ENCODE measurements at regions not wholly inside any gene's neighbourhood (a gene's known extent, or its start where the extent isn't known, plus 50 kb on each side); places are given as distances from the start of the nearest gene placed in this dataset.

DNA sequence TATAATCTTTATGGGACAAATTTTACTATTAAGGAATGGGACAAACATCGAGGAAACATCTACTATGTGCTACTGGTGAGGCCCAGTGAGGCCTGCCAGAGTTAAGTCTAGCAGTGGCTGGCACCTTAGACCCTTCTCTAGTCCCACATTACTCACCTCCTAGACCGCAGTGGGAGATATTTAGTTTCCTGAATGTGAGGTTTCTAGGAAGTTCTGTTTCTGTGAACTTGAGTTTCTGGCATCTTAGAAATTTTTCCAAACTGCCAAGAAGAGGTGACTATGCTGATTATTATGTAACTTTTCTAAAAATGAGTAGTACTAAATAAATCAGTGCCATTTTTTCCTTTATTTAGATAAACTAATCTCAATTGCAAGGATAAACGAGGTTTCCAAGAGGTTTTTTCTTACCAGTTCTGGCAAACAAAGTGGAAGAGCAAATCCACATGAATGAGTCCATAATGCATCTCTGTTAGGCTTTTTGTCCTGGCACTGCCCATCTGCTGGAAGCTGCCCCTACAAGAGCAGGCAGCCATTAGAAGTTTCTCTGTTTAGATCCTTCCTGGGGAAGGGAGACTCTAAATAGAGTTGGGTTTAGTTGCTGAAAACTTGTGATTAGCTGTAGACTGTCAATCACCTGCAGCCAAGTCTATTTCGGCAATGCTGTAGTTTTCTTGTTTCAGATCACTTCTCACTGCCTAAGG is 348.7 kb downstream of the MAN2A1 start:
- DNase-seq, result no peak

DNA sequence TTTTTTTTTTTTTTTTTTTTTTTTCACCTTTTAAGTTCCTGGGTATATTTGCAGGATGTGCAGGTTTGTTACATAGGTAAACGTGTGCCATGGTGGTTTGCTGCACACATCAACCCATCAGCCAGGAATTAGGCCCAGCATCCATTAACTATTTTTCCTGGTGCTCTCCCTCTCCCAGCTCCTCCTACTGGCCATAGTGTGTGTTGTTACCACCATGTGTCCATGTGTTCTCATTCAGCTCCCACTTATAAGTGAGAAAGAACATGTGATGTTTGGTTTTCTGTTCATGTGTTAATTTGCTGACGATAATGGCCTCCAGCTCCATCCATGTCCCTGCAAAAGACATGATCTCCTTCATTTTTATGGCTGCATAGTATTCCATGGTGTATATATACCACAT is 350.5 kb downstream of the MAN2A1 start:
- DNase-seq, result peak; percentile 31

DNA sequence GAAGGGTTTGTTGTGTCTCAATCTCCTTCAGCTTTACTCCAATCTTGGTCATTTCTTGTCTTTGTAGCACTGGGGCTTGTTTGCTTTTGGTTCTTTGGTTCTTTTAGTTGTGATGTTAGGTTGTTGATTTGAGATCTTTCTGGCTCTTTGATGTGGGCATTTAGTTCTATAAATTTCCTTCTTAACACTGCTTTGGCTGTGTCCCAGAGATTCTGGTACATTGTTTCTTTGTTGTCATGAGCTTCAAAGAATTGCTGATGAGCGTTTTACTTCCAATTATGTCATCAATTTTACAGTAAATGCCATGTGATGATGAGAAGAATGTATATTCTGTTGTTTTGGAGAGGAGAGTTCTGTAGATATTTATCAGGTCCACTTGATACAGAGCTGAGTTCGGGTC is 353.3 kb downstream of the MAN2A1 start:
- no peak for DNase-seq

DNA sequence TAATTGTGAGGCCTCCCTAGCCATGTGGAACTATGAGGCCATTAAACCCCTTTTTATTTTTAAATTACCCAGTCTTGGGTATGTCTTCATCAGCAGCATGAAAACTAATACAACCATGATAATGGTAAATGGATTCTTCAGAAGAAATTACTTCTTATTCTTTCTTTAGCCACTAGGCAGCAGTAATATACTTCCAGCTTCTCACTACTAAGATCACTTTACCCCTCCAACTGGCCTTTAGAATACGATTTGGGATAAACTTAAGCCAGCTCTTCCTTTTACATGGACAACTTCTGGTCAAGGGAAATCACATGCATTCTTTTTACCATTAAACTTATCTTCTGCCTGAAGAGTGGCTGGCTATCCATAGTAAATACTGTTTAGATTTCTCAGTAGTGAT is 355.4 kb downstream of the MAN2A1 start:
- no peak for DNase-seq

DNA sequence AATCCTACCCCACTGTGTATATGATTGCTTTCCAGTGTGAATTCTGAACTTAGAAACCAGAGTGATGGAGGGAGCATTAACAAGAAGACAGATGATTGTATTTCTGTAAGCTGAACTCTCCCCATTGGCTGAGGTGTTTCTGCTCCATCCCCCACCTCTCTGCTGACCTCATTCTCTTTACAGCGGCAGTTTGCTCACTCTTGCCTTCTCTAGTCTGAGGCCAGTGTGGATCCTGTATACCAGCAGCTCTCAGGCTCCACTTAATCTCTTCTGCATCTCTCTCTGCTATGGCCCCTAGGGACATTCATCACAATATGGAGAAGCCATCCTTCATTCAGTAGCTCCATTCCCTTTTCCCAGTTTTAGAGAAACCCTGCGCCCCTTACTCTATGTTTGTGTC is 358.8 kb downstream of the MAN2A1 start:
- no peak for DNase-seq

DNA sequence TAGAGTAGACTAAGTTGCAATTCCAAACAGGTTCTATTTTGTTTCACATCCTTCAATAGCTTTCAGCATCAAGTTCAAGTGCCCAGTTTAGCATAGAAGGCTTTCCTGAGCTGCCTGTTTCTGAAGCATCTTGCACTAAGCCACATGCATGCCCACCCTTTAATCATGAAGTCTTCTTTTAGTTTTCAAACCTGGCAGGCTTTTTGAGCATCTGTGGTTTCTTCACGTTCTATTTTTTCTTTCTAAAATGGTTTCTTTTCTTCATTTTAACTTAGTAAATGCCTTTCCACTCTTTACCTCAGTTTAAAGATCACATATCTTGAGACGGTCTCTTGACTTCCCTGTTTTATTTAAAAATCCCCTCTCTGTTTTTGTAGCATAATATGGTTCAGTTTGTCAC is 360.1 kb downstream of the MAN2A1 start:
- DNase-seq, result no peak

DNA sequence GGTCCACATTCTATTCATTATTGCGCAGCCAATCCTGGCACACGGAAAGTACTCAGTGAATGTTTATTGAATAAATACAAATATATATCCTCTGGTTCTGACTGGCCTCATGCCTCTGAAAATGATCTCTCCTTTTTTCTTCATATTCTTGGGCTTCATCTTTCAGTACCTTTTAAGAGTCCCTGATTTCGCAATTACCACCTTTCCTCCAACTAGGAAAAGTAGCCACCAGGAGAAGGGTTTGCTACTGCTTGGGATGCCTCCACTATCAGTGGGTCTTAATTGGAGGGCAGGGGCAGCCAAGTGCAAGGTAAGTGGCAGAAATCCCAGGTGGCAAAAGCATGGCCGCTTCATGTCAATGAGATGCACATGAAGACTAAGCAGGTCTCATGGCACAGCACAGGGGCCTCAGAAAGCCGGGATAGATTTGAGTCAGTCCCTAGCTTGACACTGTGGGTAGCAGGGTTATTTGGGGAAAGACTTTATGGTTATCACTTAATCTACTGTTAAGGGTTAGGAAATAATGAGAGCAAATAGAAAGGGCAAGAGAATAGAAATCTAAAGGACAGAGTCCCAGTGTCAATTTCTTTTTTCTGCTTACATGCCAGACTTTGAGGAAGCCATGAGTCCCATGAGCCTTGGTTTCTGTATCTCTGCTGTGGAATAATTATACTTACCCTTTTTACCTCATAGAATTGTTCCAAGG is 361.1 kb downstream of the MAN2A1 start:
- DNase-seq, result no peak

DNA sequence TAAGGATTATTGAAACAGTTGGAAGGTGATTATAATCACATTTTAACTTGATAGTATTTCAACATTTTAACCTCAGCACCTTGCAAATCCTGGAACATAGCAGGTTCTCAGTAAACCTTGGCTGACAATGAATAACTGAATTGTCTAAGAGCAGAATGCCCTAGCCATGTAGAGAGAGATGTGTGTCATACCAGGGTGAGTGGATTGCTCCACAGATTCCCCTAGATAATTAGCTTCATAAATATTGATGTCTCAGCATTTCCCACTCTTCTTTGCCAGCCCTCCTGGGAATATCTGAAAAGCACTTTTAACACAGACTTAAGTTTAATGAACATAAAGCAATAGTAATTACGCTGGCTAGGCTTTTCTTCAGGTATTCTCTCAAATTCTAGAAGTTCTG is 363.5 kb downstream of the MAN2A1 start:
- DNase-seq, result no peak

DNA sequence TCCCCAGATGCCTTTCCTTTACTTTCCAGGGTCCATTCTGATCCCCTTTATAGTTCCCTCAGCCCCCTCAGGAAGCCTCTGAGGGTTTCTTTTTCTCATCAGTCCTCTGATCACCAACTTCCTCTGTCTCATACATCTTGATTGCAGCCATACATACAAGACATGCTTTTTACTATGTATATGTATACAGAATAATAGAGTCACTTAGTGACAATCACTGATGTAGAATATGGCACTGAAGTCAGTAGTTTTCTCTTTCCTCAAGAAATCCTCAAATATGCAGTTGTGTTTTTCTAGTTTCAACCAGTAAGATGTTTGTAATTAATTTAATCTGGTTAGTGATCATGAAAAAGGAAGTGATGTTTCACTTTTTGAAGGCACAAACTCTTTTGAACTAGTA is 364.1 kb downstream of the MAN2A1 start:
- no peak for DNase-seq

DNA sequence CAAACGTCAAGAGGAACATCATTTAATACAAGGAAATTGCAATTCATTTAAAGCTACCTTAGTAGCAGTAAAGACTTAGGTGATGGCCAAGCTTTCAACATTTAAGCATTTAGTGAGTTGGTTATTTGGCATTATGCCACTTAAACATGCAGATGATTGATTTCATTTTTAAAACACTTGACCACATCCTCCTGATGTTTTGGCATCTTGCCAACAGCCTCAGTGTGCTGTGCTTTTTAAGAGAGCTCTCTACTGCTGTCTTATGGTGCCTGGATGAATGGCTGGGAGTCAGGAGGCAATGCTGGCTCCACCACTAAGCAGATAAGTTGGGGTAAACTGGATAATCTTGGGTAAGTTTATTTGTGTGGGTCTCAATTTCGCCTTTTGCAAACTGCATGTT is 364.5 kb downstream of the MAN2A1 start:
- peak; percentile 69 for DNase-seq

DNA sequence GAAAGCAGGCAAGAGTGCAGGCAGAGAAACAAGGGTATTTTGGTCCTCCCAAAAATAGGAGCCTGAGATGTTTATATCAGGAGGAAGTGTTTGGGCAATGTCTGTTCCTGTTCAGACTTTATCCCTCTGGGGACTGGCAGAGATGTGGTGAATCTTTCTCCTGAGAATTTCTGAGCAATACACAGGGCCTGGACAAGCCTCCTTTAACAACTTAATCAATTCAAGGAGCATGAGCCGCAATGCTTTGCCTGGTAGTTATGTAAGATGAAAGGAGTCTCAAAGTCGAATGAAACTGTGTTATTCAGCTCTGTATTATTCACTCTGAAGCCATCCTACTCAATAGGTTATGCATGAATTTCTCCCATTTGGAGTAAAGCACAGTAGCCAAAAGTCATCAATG is 365.6 kb downstream of the MAN2A1 start:
- no peak for DNase-seq

DNA sequence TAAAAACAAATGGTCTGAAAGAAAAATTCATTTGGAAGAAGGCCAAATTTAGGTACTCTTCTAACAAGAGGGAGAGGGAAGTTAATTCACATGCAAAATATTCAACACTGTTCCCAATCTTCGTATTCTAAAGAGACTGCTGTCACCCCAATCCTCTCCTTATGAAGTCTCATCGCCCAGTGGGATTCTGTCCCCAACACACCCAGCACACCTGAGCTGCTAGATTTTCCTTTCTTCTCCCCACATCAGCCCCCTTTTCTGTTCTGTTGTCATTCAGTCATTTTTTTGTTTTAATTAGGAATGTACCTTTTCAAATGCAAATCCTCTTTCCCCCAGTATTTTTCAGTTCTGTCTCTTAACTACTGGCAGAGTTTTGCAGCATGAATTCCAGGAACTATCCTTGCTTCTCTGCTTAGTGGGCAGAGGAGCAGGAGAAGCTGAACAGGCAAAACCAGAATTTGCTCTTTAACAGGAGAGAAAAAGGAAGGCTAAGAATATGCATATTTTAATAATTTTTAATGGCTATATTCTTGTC is 366.9 kb downstream of the MAN2A1 start:
- no peak for DNase-seq

DNA sequence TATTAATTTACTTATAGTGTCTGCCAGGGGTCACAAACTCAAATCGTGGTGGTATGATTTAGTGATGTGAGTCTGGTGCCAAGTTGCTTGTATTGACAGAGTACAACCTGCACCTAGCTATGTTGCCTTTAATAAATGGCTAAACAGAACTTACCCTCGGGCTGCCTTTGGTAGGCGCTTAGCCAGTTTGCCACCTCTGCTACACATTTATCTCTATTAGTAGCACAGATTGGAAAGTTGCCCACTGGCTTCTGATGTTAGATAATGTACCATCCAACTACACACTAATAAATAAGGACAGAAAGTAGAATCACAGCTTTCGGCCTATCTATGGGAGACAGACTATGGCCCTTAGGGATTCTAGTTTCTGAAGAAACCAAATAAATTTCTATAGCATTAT is 368.4 kb downstream of the MAN2A1 start:
- no peak for DNase-seq

DNA sequence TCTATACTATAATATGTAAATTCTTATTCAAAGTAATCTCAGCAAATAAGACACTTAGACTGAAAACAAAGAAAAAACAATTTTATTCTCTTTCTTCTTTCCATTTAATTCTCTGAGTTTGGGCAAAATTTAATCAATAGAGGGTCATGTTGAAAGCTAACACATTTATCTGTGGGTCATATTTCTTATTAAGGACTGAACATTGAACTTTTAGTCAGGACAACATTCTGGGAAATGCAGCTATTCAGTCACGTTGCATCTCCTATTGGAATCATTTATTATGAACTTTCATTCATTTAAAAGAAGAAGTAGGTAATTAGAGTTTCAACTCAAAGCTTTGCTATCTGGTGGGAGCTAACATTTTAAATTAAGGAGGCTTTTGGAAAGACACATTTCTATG is 372.5 kb downstream of the MAN2A1 start:
- DNase-seq, result no peak

DNA sequence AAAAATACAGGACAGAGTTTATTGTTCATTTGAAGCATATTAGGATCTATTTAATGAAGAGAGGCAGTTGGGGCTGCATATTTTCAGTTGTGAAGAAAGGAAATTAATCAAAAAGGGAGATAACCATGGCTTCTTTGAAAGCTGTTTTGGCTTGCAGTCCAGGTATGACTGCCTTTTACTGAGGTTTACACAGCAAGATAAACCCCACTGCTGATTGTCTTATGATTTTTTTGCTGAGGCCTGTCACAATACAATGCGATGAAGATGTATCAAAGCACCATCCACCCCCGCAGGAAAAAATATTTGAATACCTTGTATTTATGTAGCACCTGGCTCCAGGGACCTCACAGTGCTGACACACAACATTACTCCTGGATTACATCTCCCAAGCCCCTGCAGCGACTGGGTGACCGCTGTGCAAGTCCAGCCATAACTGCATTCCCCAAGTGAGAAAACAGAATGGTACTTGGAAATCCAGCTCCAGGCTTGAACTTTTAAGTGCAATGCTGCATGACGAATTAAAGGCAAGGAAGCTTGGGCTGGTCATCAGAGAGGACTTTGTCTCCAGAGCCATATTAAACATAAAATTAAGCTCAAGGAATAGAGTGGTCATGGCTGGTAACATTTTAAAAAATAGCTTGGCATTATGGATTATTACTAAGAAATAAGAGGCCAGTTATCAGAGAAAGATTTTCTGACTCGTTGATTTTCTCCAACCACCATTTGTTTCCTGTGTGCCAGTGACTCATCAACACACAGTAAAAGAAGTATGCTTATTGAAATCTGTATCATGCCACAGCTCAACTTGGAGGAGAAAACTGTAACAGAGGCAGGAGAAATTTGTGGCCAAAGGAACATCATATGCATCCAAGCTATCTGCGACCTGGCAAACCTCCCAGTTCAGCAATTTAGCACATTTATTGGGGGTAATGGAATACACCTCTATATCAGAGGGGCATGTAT is 374.2 kb downstream of the MAN2A1 start:
- peak; percentile 14 for DNase-seq

DNA sequence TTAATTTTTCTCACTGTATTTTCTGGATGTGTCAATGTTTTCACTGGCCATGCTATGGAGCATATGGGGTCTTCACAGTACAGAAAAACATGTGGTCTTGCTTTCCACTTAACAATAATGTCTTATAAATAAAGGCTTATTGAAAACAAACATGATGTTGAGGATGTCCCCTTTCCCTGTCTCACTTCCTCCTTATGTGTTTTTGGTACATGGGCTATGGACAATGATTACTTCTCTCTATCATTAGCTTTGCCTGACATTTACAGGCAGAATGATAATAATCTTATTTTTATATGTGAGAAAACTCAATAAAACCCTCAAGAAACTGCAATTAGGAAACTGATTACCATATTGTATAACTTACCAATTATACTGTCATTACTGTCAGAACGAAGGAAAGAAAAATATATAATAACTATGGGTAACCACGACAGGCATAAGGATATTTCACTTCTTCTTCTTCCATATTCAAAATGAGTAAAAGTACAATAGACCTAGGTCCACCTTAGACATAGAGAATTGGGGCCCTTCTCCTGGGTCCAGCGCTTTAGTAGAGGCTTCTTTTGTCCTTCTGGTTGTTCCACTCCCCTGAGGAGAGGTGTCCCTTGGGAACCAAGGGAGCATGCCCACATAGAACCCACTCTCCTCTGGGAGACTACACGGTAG is 375.0 kb downstream of the MAN2A1 start:
- DNase-seq, result no peak

DNA sequence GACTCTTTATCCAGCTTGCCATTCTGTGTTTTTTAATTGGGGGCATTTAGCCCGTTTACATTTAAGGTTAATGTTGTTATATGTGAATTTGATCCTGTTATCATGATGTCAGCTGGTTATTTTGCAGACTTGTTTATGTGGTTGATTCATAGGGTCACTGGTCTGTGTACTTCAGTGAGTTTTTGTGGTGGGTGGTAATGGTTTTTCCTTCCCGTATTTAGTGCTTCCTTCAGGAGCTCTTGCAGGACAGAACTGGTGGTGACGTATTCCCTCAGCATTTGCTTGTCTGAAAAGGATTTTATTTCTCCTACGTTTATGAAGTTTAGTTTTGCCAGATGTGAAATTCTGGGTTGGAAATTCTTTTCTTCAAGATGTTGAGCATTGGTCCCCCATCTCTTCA is 381.1 kb downstream of the MAN2A1 start:
- no peak for DNase-seq

DNA sequence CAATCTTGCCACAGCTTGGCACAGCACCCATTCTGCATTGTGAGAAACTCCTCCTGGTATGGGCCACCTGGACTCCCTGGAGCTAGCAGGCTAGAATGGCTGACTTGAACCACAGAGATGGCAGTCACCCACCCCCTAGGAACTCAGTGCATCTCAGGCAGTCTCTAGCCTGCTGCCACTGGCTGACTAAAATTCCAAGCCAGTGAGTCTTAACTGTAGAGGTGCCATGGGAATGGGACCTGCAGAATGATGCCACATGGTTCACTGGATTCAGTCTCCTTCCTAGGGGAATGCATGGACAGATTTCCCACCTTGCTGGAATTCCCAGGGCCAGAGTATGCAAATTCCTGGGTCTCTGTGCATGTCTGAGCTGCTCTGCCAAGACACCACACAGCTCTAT is 382.9 kb downstream of the MAN2A1 start:
- DNase-seq, result no peak

DNA sequence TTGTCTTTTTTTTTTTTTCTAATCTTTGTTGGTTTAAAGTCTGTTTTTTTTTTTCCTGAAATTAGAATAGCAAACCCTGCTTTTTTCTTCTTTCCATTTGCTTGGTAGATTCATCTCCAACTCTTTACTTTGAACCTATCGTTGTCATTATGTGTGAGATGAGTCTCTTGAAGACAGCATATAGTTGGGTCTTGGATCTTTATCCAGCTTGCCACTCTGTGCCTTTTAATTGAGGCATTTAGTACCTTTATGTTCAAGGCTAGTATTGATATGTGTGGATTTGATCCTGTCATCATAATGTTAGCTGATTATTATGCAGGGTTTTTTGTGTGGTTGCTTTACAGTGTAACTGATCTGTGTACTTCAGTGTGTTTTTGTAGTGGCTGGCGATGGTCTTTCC is 383.8 kb downstream of the MAN2A1 start:
- DNase-seq, result no peak

DNA sequence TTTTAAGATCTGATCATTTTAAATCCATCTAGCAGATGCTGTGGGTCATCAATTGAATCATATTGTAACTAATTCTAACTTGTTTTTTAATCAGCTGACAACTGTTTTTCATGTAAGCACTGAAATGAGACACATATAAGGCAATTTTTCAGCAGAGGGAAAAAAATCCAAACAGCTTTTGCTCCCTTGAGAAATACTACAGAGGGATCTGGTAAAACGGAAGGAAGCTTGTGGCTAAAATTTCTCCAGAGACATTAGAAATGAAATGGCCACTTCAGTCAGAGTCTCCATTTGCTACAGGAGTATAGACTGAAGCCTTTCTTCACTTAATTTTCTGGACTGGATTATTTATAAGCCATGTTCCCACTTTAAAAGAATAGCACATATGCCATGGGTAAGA is 385.9 kb downstream of the MAN2A1 start:
- no peak for DNase-seq

DNA sequence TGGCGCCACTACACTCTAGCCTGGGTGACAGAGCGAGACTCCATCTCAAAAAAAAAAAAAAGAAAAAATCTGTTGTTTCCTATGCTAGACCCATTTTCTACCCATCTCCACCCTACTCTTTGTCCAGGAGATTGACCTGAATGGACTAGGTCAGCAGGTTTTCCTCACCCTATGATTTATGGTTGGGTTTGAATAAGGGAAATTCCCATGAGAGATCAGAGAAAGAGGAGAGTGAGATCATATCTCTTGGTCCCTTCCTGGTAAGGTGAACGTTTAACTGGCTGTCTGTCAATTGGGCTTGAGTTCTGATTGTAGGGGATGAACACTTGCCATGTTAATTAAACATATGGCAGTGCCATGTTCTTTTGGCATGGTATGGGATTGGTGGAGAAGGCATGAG is 387.4 kb downstream of the MAN2A1 start:
- no peak for DNase-seq

DNA sequence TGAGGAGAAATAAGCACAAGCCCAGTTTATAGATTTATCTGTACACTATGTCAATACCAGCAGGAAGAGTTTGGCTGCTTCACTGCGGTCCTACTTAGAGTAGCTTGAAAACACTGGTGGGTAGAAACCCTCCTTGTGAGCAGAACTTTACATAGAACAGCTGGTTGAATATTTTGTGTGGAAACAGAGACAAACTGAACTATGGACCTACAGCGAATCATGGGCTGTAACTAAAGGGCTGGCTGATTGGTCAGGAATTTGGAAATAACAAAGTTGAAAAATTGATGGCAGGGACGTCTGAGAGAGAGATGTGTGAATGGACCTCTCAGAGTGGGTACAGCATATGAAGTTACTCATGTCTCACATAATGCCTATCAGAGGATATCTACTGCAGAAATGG is 392.5 kb downstream of the MAN2A1 start:
- DNase-seq, result no peak

DNA sequence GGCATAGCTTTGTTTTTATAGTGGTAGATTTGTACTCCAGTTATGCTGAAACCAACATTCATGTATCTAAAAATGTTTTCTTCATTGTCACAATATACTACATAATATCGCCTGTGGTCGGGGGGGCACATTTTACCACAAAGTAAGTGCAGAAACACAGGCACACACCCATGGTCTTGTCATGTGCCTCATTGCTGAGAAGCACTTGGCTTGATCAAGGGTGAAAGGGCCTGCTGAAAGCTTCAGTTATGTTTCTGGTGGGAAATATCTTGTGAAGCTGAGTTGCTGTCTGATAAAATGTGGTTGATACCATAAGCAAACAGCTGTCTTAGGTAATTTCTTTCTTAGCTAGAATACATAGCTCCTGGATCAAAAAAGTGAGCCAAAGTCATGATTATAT is 393.1 kb downstream of the MAN2A1 start:
- no peak for DNase-seq

Measured in DMS53 (cell line).